HL-60/S4 treated with retinoic acid at 250 ng/mL for 4 days and 3 days (cell line): ENCODE measurements at regions not wholly inside any gene's neighbourhood (a gene's known extent, or its start where the extent isn't known, plus 50 kb on each side); places are given as distances from the start of the nearest gene placed in this dataset.
"Not testable (repeated sequence)": the region's sequence is repeated elsewhere in the genome, so short reads cannot be mapped to it uniquely, and the experiment has no call there.

Experiments used
- in situ Hi-C: fragments of 300-500 bp; cut with MboI; formaldehyde crosslinking; loops from 2 replicates; pipeline ENCODE4 v1.7.0; 2022; ENCODE audit warnings: low sequenced_read_pairs

DNA sequence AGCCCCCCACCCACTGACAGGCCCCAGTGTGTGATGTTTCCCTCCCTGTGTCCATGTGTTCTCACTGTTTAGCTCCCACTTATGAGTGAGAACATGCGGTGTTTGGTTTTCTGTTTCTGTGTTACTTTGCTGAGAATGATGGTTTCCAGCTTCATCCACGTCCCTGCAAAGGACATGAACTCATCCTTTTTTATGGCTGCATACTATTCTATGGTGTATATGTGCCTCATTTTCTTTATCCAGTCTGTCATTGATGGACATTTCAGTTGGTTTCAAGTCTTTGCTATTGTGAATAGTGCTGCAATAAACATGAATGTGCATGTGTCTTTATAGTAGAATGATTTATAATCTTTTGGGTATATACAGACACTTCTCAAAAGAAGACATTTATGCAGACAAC, 88.6 kb upstream of the EGFL6 start:
- in situ Hi-C loops = loop anchor here (25.0 kb wide), 3 partner anchors 393 to 668 kb away; no protein-coding TSS in a partner anchor

- in situ Hi-C loops = loop anchor here (25.0 kb wide), 3 partner anchors 392 to 667 kb away; no protein-coding TSS in a partner anchor
Observed at GRCh38 chrX:13479452-13479813, 90.0 kb upstream of the EGFL6 start.

- in situ Hi-C loops = loop anchor here (25.0 kb wide), 3 partner anchors 392 to 667 kb away; no protein-coding TSS in a partner anchor
Observed at GRCh38 chrX:13478740-13479451, 90.5 kb upstream of the EGFL6 start.

DNA sequence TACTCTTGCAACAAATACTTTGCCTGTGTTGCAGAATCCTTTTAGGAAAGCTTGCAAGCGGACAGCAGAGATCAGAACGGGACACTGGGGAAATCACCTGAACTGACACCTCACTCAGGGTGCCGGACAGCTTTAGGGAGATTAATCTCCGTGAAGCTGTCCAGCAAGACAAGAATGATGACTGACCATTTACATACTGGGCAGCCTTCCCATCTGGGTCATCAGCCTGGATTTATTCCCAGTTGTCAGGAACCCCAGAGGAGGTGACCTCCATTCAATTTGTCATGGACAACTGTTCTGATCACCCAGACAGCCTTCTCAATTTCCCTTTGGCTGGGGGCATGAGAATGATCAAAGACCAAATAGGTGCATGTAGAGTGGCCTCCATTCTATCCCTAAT, 93.0 kb upstream of the EGFL6 start:
- in situ Hi-C loops = loop anchor here (25.0 kb wide), 3 partner anchors 389 to 664 kb away; no protein-coding TSS in a partner anchor

- in situ Hi-C loops = no loop called here
Observed at GRCh38 chrX:13474164-13474516, 95.3 kb upstream of the EGFL6 start.

DNA sequence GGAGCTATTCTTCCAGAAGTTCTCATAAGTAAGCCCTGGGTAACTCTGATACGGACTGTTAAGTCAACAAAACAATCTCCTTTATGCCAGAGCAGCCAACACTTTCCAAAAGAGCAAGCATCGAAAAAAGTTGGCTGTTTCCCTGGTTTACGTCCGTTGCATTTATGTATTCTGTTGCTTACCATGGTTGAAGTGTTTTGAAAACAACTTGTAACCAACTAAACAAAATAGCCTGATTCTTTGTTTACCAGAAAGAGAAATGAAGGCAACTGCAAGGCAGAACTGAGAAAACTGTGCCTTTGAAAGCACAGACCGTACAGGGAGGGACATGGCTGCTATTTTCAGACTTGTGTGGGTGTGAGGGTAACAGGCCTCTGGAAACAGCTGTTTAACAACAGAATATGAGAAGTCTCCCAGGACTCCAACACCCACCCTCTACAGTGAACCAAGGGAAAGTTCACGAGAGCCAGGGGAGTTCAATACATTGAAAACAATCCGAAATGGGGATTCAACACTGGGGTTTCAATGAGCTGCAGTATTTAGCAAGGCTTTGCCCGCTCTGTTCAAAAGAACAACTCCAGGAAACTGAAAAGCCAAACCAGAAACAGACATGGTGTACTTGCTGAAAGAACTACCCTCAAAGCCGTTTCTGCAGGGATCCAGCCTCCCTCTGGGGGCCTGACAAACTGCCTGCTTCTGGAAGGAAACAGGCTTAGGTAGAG, 95.8 kb upstream of the EGFL6 start:
- in situ Hi-C loops = no loop called here

- in situ Hi-C loops = no loop called here
Observed at GRCh38 chrX:13472975-13473374, 96.4 kb upstream of the EGFL6 start.

DNA sequence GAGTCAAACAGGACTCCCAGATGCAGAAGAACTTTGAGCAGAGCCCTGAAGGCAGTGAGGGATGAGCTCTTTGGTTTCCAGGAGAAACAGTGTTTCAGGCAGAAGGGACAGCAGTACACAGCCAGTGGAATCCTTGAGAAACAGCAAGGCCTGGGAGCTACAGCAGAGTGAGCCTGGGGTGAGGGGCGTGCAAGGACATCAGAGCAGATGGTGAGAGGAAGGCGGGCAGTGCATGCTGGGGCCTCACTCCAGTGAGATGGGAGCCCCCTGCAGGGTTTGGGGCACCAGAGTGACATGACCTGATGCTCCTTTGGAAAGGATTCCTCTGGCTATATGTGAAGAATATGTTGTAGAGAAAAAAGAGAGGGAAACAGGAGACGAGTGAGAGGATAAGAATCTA, 98.1 kb upstream of the EGFL6 start:
- in situ Hi-C loops = no loop called here

DNA sequence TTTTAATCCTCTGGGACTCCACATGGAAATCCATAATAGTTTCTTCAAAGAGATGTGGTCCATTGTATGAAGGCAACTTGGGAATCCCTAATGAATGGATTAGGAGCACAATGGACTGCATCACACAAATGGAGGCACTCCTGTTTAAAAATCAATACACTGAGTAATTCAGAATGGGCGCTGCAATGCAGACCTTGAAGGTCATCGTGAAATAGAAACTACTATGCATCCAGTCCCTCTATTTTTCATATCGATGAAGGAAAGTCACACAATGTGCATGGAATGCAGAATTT, 98.8 kb upstream of the EGFL6 start:
- in situ Hi-C loops = no loop called here

DNA sequence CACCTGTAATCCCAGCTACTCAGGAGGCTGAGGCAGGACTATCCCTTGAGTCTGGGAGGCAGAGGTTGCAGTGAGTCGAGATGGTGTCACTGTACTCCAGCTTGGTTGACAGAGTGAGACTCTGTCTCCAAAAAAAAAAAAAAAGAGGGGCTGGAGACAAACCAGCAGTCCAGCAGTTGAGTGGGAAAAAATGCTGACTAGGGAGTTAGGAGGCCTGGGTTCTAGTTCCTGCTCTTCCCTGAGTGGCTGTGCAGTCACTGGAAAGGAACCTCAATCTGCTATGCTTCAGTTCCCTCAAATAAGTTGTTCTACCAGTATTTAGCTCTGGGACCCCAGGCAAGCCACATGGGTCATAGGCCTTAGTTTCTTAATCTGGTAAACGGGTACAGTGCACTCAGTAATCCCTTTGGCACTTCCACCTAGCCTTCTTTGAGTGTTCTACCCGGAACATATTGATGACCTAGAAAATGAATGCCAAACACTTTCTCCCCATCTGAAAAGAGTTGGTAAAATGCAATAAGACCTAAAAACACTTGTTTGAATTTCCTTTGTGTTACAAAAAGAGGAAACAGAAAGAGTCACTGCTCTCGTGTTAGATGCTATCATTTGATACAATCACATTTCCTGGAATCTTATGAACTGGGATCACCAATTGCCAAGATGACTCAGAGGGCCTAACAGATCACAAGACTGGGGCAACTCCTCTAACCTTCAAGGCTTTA, 99.3 kb upstream of the EGFL6 start:
- in situ Hi-C loops = no loop called here

DNA sequence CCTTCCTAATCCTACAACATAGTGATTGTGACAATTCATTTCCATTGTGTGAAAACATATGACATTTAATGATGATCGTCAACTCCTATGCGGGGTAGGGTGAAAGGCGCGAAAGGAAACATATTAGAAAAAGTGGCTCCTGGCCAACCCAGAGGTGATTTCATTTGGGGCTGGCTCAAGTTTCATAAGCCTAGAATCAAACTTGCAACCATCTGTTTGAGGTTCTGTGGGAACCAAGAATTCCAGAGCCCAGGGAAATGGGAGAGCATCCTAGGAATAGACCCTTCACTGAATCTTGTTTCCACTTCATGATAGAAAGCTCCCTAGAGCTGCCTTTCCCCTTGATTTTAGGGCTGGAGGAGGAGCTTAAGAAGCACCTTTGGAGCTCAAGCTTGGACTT, 101.3 kb upstream of the EGFL6 start:
- in situ Hi-C loops = no loop called here

DNA sequence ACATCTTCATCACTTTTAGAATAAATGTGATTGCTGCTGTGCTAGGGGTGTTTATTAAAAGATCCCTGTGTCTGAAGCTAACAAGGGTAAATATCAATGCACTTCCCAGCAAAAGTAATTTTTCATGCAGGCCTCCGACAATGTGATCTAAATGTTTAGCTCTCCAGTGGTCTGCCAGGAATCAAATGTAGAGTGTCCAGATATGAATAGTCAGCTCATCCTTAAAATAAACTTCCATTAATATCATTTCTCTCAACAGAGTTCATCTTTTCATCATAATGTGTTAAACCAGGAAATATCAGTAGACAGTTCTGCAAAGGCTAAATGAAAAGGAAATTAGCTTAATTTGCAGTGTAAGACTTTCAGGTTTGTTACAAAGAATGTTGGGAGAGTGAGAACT, 102.2 kb upstream of the EGFL6 start:
- in situ Hi-C loops = no loop called here

DNA sequence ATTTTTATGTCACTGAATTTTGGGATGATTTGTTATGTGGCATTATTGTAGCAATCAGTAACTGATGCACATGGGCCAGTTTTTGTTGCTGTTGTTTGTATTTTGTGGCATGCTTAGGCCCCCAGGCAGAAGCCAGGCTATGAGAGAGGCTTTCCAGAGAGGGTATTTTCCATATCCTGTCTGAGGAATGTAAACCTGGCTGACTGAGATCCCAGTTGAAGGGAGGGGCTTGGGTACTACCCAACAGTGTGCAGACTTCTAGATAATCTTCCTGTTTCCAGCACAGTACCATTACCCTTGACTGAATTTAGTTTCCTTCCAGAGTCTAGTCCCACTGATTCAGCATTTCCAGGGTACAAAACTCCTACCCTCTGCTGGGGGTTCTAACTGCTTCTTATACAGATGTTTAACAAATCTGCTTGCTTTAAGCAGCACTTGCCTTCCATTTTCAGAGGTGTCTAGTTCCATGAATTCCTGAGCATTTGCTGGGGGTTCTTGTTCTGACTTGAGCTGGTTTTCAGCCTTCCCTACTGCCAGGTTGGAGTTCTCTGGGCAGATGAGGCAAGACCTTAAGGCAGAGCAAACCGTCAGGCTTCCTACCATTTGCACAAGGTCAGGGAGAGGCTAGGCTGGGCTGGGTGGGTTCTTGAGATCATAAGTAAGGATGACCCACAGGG, 104.7 kb upstream of the EGFL6 start:
- in situ Hi-C loops = no loop called here

DNA sequence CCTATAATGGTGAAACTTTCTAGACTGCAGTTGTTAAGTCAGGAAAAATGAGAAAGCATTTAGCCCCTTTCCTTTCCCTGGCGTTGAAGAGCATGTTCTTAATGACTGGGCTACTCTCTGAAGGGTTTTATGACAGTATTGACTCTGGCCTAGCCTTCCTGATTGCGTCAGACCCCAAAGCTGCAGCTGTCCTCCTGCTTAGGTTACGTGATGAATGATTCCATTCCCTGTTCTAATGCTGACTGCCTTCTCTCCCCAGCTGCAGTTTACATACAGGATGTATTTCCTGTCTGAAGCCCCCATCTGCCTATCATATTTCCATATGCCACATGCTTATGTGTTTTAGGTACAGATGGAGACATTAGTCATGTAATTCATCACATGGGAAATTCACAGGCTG, 105.8 kb upstream of the EGFL6 start:
- in situ Hi-C loops = no loop called here

GRCh38 chrX:13452283-13452682, 117.1 kb upstream of the EGFL6 start:
- in situ Hi-C loops = no loop called here

DNA sequence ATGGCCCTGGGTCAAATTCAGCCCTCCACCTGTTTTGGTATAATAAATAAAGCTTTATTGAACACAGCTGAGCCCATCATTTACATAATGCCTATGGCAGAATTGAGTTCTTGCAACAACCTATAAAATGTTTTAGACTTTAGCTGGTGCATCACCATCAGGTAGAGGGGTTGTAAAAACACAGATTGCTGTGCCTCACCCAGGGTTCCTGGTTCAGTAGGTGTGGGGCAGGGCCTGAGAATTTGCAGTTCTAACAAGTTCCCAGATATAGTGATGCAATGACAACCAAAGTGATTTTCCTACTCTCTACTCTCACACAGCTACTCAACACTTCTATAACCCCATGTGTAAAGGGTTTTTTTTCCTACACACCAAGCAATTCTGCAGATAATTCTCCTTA, 120.0 kb upstream of the EGFL6 start:
- in situ Hi-C loops = no loop called here

DNA sequence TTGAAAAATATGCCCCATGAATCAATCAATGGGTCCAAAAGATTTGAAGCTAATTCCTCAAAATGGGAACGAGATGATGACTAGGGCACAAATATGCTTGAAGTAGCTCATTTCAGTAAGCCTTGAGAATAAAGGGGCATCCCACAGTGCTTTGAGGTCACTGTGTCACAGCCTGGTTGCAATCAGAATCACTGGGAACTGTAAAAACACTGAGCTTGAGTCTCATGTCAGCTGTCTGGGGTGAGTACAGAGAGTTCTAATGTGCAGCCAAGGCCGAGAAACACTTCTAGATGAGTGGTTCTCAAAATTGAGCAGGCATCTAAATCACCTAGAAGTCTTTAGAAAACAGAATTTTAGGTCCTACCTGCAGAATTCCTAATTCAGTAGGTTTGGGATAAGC, 120.5 kb upstream of the EGFL6 start:
- in situ Hi-C loops = no loop called here

DNA sequence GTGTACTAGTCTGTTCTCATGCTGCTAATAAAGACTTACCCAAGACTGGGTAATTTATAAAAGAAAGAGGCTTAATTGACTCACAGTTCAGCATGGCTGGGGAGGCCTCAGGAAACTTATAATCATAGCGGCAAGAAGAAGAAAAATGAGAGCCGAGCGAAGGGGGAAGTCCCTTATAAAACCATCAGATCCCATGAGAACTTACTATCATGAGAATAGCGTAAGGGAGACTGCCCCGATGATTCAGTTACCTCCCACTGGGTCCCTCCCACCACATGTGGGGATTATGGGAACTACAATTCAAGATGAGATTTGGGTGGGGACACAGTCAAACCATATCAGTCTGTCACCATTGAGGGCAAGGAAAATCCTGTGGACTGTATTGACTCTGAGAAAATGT, 121.8 kb upstream of the ATXN3L start:
- in situ Hi-C loops = not testable (repeated sequence)

GRCh38 chrX:13440176-13440575, 120.3 kb upstream of the ATXN3L start:
- in situ Hi-C loops = no loop called here

DNA sequence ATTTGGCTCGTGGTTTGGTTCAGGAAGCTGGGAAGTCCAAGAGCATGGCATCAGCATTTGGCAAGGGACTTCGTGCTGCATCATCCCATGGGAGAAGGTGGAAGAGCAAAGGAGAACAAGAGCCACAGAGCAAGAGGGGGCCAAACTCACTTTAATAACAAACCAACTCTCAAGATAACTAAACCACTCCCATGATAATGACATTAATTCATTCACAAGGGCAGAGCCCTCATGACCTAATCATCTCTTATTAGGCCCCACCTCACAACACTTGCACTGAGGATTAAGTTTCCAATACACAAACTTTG, 113.4 kb upstream of the ATXN3L start:
- in situ Hi-C loops = no loop called here

DNA sequence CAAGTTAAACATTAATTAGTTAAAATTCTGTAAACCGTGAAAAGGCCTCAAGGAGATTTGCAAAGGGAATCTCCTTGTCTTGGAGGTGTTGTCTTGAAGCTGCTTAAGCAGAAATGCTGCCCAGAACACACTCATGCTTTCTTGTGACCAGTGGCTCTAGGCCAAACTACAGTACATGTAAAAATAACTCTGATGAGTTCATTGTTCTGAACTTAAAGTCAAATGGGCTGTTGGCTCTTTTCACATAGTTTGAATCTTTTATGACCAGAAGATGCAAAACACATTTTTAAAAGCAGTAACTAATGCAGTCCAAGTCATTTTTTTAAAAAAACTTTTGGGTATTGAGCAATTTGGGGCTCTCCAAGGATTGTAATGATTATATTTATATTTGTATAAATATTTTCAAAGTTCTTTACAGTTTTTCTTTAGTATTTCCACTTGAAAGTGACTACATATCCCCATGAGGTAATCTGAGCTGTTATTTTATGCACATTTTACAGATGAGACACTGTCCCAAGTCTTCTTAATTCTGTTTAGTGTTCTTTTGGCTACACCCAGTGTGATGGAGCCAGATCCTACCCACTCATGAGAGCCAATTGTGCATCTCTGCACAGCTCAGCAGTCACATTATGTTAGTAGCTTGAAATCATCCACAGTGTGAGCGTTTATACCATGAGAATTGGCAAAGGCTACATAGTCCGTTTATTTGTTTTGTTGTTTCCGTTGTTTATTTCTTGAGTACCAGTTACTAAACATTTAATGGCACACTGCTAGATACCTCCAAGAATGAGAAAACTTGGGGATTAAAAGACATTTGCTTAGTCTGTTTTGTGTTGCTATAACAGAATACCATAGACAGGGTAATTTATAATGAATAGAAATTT, 112.8 kb upstream of the ATXN3L start:
- in situ Hi-C loops = no loop called here
